Mesothelial cell of epicardium (in vitro differentiated cells): ENCODE measurements at regions not wholly inside any gene's neighbourhood (a gene's known extent, or its start where the extent isn't known, plus 50 kb on each side); places are given as distances from the start of the nearest gene placed in this dataset.

Experiments used
- DNase-seq, 2 experiments: peaks; one replicate each; pipeline ENCODE4 v3.0.0; 2021; ENCODE audit warnings: low spot score in 2 of 2; ENCODE audit not compliant: unreplicated experiment in 2 of 2
- H3K27ac Mint-ChIP-seq: 2 replicates; pipeline ENCODE4 v1.8.0; 2021; ENCODE audit warnings: mixed read lengths
- H3K27me3 Mint-ChIP-seq: 2 replicates; pipeline ENCODE4 v1.8.0; 2021; ENCODE audit warnings: low read depth, mixed read lengths
- H3K36me3 Mint-ChIP-seq: 2 replicates; pipeline ENCODE4 v1.8.0; 2021; ENCODE audit warnings: mixed read lengths
- H3K4me1 Mint-ChIP-seq: 2 replicates; pipeline ENCODE4 v1.8.0; 2021; ENCODE audit warnings: mixed read lengths
- H3K4me3 Mint-ChIP-seq: 2 replicates; pipeline ENCODE4 v1.8.0; 2021; ENCODE audit warnings: mild to moderate bottlenecking, moderate library complexity, mixed read lengths
- H3K9me3 Mint-ChIP-seq: 2 replicates; pipeline ENCODE4 v1.8.0; 2021; ENCODE audit warnings: mixed read lengths
- TF ChIP-seq, protein P1 (sequence below): fragments of 200-600 bp; sonication (generic); IDR thresholded peaks from one replicate; pipeline ENCODE4 v1.5.0; 2021; ENCODE audit warnings: antibody characterized with exemption; ENCODE audit not compliant: unreplicated experiment

DNA sequence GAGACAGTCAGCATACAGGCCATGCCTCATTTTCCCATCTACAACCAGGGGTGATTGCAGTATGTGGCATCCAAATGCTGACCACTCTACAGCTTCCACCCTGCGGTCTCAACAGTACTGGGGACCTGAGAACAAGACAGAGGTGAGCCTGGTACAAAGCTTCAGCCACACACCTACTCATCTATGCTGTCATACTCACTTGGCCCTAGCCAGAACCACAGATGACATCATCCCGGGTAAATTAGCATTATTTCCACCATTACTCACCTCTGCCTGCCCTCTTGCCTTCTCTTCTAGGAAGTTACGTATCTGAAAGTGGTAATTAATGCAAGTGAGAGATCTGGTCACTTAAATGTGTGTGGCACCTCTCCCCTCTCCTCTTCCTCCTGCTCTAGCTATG, 208.2 kb upstream of the ARL4C start:
- Mint-ChIP-seq H3K4me1 (peaks cover 21% of the 10 kb centered on the region), H3K27ac (no peak overlapping the region), H3K9me3 (no peaks in the 10 kb centered on the region), H3K4me3 (no peak overlapping the region), H3K27me3 (peaks cover 82% of the 10 kb centered on the region), H3K36me3 (no peaks in the 10 kb centered on the region)
- DNase-seq = no peak
- TF ChIP-seq, protein P1, sequence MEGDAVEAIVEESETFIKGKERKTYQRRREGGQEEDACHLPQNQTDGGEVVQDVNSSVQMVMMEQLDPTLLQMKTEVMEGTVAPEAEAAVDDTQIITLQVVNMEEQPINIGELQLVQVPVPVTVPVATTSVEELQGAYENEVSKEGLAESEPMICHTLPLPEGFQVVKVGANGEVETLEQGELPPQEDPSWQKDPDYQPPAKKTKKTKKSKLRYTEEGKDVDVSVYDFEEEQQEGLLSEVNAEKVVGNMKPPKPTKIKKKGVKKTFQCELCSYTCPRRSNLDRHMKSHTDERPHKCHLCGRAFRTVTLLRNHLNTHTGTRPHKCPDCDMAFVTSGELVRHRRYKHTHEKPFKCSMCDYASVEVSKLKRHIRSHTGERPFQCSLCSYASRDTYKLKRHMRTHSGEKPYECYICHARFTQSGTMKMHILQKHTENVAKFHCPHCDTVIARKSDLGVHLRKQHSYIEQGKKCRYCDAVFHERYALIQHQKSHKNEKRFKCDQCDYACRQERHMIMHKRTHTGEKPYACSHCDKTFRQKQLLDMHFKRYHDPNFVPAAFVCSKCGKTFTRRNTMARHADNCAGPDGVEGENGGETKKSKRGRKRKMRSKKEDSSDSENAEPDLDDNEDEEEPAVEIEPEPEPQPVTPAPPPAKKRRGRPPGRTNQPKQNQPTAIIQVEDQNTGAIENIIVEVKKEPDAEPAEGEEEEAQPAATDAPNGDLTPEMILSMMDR = no peak

DNA sequence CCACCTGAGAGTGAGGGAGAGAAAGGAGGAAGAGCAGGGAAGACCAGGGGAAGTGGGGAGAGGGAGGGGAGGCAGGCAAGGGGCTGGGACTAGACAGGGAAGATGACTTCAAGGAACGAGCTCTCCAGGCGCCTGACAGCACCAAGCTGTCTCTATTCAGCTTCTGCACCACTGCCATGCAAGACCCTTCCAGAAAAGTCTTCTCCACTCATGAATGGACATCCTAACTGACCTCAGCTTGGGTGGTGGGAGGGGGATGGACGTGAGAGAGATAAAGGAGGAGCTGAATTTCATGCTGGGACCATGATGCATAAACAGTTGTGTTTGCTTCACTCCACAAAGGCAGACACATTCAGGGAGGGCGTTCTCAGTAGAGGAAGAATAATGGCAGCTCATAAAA, 206.4 kb upstream of the ARL4C start:
- Mint-ChIP-seq H3K9me3 (peaks cover 4% of the 10 kb centered on the region), H3K27ac (no peak overlapping the region), H3K4me1 (peaks cover 18% of the 10 kb centered on the region), H3K27me3 (peaks cover 76% of the 10 kb centered on the region), H3K4me3 (no peak overlapping the region), H3K36me3 (no peaks in the 10 kb centered on the region)
- no peak for DNase-seq
- TF ChIP-seq, protein P1 = no peak

DNA sequence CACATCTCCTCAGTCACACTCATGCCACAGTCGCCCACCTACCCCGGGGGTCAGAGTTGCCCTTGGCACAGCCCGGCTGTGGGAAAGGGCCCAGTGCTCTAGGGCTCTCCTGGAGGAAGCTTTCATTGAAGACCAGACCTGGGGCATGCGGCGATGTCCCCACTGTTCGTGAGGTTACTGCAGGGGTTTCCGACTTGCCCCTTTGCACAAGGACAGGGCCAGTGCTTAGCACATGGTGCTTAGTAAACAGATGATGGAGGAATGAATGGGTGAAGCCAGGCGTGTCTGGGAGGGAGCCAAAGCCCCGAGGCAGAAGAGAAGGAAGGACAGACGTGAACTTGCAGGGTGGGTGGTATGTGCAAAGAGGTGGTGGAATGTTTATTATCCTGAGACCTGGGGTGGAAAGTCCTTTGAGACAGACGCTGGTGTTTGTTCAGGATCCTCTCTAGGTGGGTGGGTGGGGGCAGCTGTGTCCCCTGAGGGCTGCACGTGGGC, 205.9 kb upstream of the ARL4C start:
- no peak for DNase-seq
- Mint-ChIP-seq H3K27ac (no peak overlapping the region), H3K9me3 (peaks cover 8% of the 10 kb centered on the region), H3K27me3 (peaks cover 71% of the 10 kb centered on the region), H3K4me1 (peaks cover 15% of the 10 kb centered on the region), H3K4me3 (no peak overlapping the region), H3K36me3 (peaks cover under 1% of the 10 kb centered on the region)
- TF ChIP-seq, protein P1 = no peak

DNA sequence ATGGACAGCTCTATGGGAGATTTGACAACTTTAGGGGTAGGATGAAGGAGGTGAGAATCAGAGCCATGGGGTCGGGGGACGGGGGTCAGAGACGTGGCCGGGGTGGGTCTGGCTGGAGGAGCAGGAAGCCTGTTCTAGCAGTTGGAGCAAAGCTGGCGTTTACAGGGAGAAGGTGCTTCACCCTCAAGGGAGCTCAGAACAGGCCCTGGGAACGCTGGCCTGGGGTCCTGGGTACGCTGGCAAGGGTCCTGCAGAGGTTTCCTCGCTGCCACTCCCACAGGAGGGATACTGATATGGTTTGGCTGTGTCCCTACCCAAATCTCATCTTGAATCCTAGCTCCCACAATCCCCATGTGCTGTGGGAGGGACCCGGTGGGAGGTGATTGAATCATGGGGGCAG, 205.0 kb upstream of the ARL4C start:
- peaks cover 13% of the 10 kb centered on the region for H3K9me3 Mint-ChIP-seq
- no peak overlapping the region for H3K4me3 Mint-ChIP-seq
- peaks cover 15% of the 10 kb centered on the region for H3K4me1 Mint-ChIP-seq
- no peak overlapping the region for H3K27ac Mint-ChIP-seq
- DNase-seq = no peak
- H3K27me3 Mint-ChIP-seq = peaks cover 65% of the 10 kb centered on the region
- H3K36me3 Mint-ChIP-seq = peaks cover 4% of the 10 kb centered on the region
- TF ChIP-seq, protein P1 = no peak

DNA sequence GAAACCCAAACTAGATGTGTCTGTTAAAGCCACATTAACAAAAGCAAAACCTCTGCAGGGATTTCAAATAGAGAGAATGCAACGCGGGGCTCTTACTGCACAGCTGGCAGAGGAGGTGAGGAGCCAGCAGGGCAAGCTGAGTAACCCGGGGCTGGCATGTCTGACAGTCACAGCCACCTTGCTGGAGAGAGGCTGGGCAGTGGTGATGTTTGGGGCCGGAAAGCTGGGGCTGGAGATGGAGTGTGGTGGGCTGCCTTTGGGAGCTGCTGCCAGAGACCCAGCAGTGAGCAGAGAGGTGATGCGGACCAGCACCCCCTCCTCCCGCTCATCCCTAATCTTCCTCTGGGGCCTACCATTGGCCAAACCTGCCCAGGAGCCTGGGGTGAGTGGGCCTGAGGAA, 204.5 kb upstream of the ARL4C start:
- H3K27ac Mint-ChIP-seq = no peak overlapping the region

More for the DNA sequence above, 204.5 kb upstream of the ARL4C start:
- Mint-ChIP-seq H3K27me3 (peaks cover 68% of the 10 kb centered on the region), H3K36me3 (peaks cover 9% of the 10 kb centered on the region), H3K4me1 (peaks cover 15% of the 10 kb centered on the region), H3K9me3 (peaks cover 17% of the 10 kb centered on the region), H3K4me3 (no peak overlapping the region)
- DNase-seq = no peak
- TF ChIP-seq, protein P1 = no peak
